Suprapubic skin (tissue), 3 donors: ENCODE measurements at regions not wholly inside any gene's neighbourhood (a gene's known extent, or its start where the extent isn't known, plus 50 kb on each side); places are given as distances from the start of the nearest gene placed in this dataset.

Experiments
- EP300 ChIP-seq: sonication (generic); formaldehyde crosslinking; IDR thresholded peaks from one replicate; pipeline ENCODE4 v1.6.1; 2017; ENCODE audit warnings: antibody characterized with exemption
- POLR2A ChIP-seq, 2 donors: fragments of 450-650 bp; IDR thresholded peaks; one replicate each; pipeline ENCODE4 v1.6.1; 2017; ENCODE audit warnings: antibody characterized with exemption in 2 of 2, mild to moderate bottlenecking in 2 of 2, moderate library complexity in 2 of 2
- TF ChIP-seq, protein P1 (sequence below), 2 donors: fragments of 200-600 bp in 1 of 2; fragments of 450-650 bp in 1 of 2; sonication (generic) in 1 of 2; IDR thresholded peaks; one replicate each; pipeline ENCODE4 v1.5.1; 2016 to 2019; ENCODE audit warnings: antibody characterized with exemption in 2 of 2, mild to moderate bottlenecking in 1 of 2, moderate library complexity in 1 of 2

DNA sequence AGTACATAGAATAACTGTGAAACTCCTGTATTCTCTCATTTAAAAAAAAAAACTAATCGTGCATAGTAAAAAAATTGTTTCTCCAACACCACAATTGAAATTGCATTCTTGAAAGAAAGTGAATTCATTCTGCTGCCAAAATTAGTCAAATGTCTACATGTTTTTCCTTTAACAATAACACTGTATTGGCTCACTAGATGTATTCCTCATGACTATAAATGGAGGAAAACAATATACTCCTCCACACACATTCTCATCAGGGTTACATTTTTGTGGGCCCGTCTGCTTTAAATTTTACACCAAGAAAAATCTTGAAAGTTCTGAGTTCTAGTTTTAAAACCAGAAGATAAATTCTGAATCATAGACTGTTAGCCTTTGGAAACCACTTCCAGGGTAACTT lies 233.6 kb downstream of the KLF12 start:
- TF ChIP-seq EP300: no peak
- TF ChIP-seq POLR2A (IDR thresholded peaks at IDR 0.05): no peak
- TF ChIP-seq, protein P1, sequence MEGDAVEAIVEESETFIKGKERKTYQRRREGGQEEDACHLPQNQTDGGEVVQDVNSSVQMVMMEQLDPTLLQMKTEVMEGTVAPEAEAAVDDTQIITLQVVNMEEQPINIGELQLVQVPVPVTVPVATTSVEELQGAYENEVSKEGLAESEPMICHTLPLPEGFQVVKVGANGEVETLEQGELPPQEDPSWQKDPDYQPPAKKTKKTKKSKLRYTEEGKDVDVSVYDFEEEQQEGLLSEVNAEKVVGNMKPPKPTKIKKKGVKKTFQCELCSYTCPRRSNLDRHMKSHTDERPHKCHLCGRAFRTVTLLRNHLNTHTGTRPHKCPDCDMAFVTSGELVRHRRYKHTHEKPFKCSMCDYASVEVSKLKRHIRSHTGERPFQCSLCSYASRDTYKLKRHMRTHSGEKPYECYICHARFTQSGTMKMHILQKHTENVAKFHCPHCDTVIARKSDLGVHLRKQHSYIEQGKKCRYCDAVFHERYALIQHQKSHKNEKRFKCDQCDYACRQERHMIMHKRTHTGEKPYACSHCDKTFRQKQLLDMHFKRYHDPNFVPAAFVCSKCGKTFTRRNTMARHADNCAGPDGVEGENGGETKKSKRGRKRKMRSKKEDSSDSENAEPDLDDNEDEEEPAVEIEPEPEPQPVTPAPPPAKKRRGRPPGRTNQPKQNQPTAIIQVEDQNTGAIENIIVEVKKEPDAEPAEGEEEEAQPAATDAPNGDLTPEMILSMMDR (IDR thresholded peaks at IDR 0.05): no peak
